Mucosa of gallbladder (tissue), 1 donor: ENCODE measurements at regions not wholly inside any gene's neighbourhood (a gene's known extent, or its start where the extent isn't known, plus 50 kb on each side); places are given as distances from the start of the nearest gene placed in this dataset.

Experiments used
- DNase-seq: peaks from one replicate; pipeline ENCODE4 v3.0.0-alpha.2; 2020; ENCODE audit warnings: low spot score
- donor health status: DM: no; HTN: no; CAD: no.

- no peak for DNase-seq
Observed at GRCh38 chr4:108567831-108568230, 52.5 kb upstream of the RPL34 start.

GRCh38 chr4:108561116-108561515 is 59.3 kb upstream of the RPL34 start:
- no peak for DNase-seq

GRCh38 chr4:108560616-108561015 is 59.8 kb upstream of the RPL34 start:
- no peak for DNase-seq

- DNase-seq: no peak
Observed at GRCh38 chr4:108559911-108560310, 60.5 kb upstream of the RPL34 start.

GRCh38 chr4:108559068-108559793 is 61.1 kb upstream of the RPL34 start:
- DNase-seq: no peak

GRCh38 chr4:108556588-108557200 is 63.7 kb upstream of the RPL34 start:
- no peak for DNase-seq

- DNase-seq: no peak
Observed at GRCh38 chr4:108556166-108556565, 64.2 kb upstream of the RPL34 start.

GRCh38 chr4:108555701-108556100 is 64.7 kb upstream of the RPL34 start:
- no peak for DNase-seq

- DNase-seq: no peak
Observed at GRCh38 chr4:108547682-108548081, 72.7 kb upstream of the RPL34 start.

GRCh38 chr4:108546728-108547127 is 73.6 kb upstream of the RPL34 start:
- DNase-seq: no peak

- no peak for DNase-seq
Observed at GRCh38 chr4:108544481-108544880, 75.9 kb upstream of the RPL34 start.

GRCh38 chr4:108543359-108543968 is 76.9 kb upstream of the RPL34 start:
- DNase-seq: no peak

- DNase-seq: no peak
Observed at GRCh38 chr4:108540536-108540935, 79.8 kb upstream of the RPL34 start.

- no peak for DNase-seq
Observed at GRCh38 chr4:108536577-108536976, 83.8 kb upstream of the RPL34 start.

- no peak for DNase-seq
Observed at GRCh38 chr4:108535757-108536156, 84.6 kb upstream of the RPL34 start.

- no peak for DNase-seq
Observed at GRCh38 chr4:108533876-108534275, 86.5 kb upstream of the RPL34 start.

- no peak for DNase-seq
Observed at GRCh38 chr4:108533245-108533844, 87.0 kb upstream of the RPL34 start.

GRCh38 chr4:108532738-108533137 is 87.6 kb upstream of the RPL34 start:
- no peak for DNase-seq

GRCh38 chr4:108532187-108532586 is 88.2 kb upstream of the RPL34 start:
- DNase-seq: no peak

GRCh38 chr4:108531461-108531860 is 88.9 kb upstream of the RPL34 start:
- no peak for DNase-seq

- no peak for DNase-seq
Observed at GRCh38 chr4:108529984-108530905, 90.1 kb upstream of the RPL34 start.

GRCh38 chr4:108529102-108529501 is 91.3 kb upstream of the RPL34 start:
- DNase-seq: no peak
